BE2C (cell line): ENCODE measurements at regions not wholly inside any gene's neighbourhood (a gene's known extent, or its start where the extent isn't known, plus 50 kb on each side); places are given as distances from the start of the nearest gene placed in this dataset.

Experiments used
- DNase-seq: peaks from one replicate; pipeline ENCODE4 v3.0.0-alpha.2; 2020
- H3K27me3 ChIP-seq: fragments of 250-450 bp; sonication (Bioruptor Pico); 2 replicates; pipeline ENCODE4 v1.5.1; 2020; ENCODE audit warnings: mild to moderate bottlenecking
- H3K36me3 ChIP-seq: fragments of 250-450 bp; sonication (Bioruptor Pico); 2 replicates; pipeline ENCODE4 v1.5.1; 2020; ENCODE audit warnings: mild to moderate bottlenecking
- H3K4me1 ChIP-seq: fragments of 250-450 bp; sonication (Bioruptor Pico); 2 replicates; pipeline ENCODE4 v1.5.1; 2020
- H3K4me3 ChIP-seq: 2 replicates; pipeline ENCODE4 v1.5.1; 2011; ENCODE audit warnings: low read depth, low read length
- H3K9me3 ChIP-seq: fragments of 250-450 bp; sonication (Bioruptor Pico); 2 replicates; pipeline ENCODE4 v1.5.1; 2020
- TF ChIP-seq, protein P1 (sequence below): IDR thresholded peaks from 2 replicates; pipeline ENCODE4 v1.5.1; 2012; ENCODE audit warnings: mild to moderate bottlenecking, low read depth, low read length

DNA sequence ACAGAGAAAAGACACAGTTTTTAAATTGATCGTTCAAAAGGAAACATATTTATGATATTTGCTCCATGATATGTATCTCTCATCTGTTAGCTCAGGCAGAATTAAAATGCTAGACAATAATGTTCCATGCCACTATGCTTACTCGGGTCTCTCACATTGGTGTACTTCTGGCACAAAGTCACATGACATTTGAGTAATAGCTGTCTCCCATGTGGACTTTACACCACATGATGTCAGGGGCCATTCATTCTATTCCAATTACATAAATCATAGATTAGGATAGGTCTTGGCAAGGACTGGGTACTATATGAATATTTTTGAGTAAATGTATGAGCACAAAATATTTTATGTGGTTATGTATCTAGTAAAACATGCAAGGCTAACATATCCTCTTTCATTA is 648.4 kb downstream of the PLA2G4A start:
- Histone ChIP-seq H3K9me3 (no peaks in the 10 kb centered on the region; the same call in 1 of the 2 replicates), H3K27me3 (no peaks in the 10 kb centered on the region), H3K4me1 (peaks cover 19% of the 10 kb centered on the region), H3K4me3 (no peak overlapping the region), H3K36me3 (no peaks in the 10 kb centered on the region)
- TF ChIP-seq, protein P1, sequence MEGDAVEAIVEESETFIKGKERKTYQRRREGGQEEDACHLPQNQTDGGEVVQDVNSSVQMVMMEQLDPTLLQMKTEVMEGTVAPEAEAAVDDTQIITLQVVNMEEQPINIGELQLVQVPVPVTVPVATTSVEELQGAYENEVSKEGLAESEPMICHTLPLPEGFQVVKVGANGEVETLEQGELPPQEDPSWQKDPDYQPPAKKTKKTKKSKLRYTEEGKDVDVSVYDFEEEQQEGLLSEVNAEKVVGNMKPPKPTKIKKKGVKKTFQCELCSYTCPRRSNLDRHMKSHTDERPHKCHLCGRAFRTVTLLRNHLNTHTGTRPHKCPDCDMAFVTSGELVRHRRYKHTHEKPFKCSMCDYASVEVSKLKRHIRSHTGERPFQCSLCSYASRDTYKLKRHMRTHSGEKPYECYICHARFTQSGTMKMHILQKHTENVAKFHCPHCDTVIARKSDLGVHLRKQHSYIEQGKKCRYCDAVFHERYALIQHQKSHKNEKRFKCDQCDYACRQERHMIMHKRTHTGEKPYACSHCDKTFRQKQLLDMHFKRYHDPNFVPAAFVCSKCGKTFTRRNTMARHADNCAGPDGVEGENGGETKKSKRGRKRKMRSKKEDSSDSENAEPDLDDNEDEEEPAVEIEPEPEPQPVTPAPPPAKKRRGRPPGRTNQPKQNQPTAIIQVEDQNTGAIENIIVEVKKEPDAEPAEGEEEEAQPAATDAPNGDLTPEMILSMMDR: no peak
- DNase-seq: no peak

DNA sequence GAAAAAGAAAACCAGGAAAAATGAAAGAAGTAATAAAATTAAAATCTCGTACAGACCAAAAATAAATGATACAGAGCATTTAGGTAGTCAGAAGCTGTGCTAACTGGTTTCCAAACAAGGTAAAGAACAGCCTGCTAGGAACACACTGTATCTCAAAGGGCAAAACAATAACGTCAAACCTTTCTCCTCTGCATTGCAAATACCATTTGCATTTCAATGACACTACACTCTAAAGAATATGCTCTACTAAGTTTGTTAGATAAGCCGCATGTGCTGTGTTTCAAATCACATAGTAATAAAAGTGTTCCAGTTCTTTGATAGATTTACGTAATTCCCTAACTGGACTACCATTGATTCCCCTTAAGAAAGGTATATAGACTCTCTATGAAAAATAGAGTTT is 648.8 kb downstream of the PLA2G4A start:
- TF ChIP-seq, protein P1: no peak
- H3K4me1 ChIP-seq: peaks cover 19% of the 10 kb centered on the region
- no peaks in the 10 kb centered on the region for H3K36me3 ChIP-seq
- no peak for DNase-seq
- H3K4me3 ChIP-seq: no peak overlapping the region
- H3K9me3 ChIP-seq: no peaks in the 10 kb centered on the region; the same call in 1 of the 2 replicates
- no peaks in the 10 kb centered on the region for H3K27me3 ChIP-seq

DNA sequence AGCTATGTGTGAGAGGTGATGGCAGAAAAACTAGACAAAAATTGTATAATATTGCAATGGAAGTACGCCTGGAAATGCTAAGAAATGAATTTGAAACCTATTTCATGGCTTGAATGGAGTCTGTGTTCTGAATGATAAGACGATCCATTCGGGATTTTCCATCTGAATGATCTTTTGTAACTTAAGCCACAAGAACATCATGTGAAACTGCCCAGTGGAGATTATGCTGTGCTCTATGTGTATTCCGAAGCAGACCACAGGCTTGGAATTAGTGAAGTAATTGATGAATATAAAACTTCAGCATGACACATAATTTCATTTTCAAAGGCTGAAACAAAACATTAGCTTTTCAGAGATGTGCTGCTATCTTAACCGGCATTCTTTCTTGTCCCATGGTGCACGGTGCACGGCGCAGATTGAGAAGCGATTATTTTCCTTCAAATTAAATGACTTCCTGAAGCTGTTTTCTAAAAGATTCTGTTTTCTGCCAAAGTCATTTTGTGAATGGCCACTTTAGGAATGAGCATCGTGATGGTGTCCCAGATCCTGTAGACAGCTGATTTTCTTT is 652.9 kb downstream of the PLA2G4A start:
- peak overlapping the region; percentile 16; the same call in 1 of the 2 replicates for H3K4me3 ChIP-seq
- TF ChIP-seq, protein P1: no peak
- no peaks in the 10 kb centered on the region for H3K36me3 ChIP-seq
- peak; percentile 14 for DNase-seq
- peaks cover 13% of the 10 kb centered on the region for H3K4me1 ChIP-seq
- H3K9me3 ChIP-seq: no peaks in the 10 kb centered on the region
- no peaks in the 10 kb centered on the region for H3K27me3 ChIP-seq

DNA sequence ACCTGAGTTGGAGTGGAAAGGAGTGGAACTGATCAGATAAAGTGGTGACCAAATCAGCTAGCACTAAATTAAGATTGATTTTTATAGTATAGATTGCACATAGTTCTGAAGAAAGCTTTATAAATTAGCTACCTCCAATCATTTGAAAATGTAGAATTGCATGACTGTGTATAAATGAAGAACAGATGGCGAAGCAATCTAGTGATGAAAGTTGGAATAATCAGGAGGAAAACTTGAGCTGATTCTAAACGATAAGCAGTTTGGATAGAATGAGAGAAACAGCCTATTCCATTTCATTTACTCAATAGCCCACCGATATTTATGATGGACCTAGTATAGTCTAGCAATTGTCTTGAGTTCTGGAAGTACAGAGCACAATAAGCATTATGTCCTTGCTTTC is 661.5 kb downstream of the PLA2G4A start:
- no peak for DNase-seq
- Histone ChIP-seq H3K4me3 (no peak overlapping the region), H3K27me3 (no peaks in the 10 kb centered on the region), H3K9me3 (no peaks in the 10 kb centered on the region), H3K4me1 (no peaks in the 10 kb centered on the region; the same call in 1 of the 2 replicates), H3K36me3 (no peaks in the 10 kb centered on the region)
- TF ChIP-seq, protein P1: no peak

DNA sequence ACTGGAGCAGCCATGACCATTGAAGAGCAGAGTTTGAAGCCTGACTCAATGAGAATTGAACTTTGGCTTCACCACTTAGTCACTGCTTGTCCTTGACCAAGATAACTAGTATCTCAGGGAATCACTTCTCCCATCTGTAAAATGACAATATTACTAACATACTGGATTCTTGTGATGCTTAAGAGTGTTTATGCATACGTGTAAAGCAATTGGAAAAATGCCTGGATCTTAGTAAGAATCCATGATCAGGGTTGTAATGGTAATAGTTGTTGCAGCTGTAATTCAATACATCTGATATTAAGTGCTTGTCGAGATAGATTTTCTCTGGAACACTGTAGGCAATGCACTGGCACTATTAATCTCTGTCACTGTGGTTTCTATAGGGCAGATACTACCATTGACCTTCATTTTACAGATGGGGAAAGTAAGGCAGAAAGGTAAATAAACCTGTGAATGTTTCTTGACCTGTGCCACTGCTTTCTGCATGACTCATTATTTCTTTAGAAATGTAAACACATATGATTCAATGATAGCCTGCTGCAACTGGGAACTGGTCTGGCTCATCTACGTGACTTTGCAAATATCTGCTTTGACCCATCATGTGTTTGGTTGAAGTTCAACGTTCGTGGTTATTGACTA is 662.5 kb downstream of the PLA2G4A start:
- no peaks in the 10 kb centered on the region for H3K4me1 ChIP-seq

DNA sequence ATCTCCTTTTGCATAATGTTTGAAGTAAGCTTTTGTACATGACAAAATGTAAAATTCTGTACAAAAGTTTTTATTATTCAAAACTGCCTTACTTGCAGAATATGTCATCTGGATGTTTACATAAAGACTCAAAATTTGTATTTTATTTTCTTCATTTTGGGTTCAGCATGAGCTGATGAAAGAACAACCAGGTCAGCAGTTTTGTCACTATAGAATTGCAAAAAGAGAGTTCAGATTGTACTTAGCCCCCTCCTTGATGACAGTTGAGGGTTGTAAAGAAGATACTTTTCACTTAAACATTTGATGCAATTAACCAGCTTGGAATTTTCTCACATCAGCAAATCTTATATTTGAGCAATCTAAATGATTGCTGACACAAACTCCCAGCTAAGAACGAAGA is 669.3 kb downstream of the PLA2G4A start:
- no peak overlapping the region for H3K4me3 ChIP-seq
- H3K27me3 ChIP-seq: no peaks in the 10 kb centered on the region
- H3K36me3 ChIP-seq: no peaks in the 10 kb centered on the region
- no peaks in the 10 kb centered on the region for H3K9me3 ChIP-seq
- TF ChIP-seq, protein P1: no peak
- DNase-seq: no peak
- no peaks in the 10 kb centered on the region; the same call in 1 of the 2 replicates for H3K4me1 ChIP-seq

More for the DNA sequence above, 662.5 kb downstream of the PLA2G4A start:
- H3K9me3 ChIP-seq: no peaks in the 10 kb centered on the region
- TF ChIP-seq, protein P1: no peak
- no peaks in the 10 kb centered on the region for H3K36me3 ChIP-seq
- no peaks in the 10 kb centered on the region for H3K27me3 ChIP-seq
- no peak for DNase-seq
- no peak overlapping the region for H3K4me3 ChIP-seq
